ENCODE measurements at regions not wholly inside any gene's neighbourhood (a gene's known extent, or its start where the extent isn't known, plus 50 kb on each side); places are given as distances from the start of the nearest gene placed in this dataset.

DNA sequence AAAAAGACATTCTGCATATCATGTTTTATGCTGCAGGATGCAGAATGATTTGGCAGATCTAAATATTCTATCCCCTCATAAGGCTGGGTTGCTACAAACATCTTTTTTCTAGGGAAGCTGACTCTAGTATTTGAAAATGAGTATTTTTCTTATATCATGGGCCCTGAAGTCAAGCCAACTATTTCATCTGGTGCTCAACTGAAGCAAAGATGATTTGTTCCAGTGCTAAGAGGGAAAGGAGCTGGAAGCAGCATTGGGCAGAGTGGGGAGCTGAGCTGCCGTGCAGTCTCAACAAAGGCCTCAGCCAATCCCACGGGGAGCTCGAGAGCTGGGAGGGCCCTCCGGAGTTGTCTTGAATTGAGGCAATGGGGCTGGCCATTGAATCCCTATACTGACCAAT is 155.3 kb upstream of the SLCO3A1 start:
- no peaks in the 10 kb centered on the region for H3K9me2 ChIP-seq (ENCODE audit: insufficient read depth)
- no peak overlapping the region for H3K4me3 ChIP-seq
- in situ Hi-C loops (cut with MboI) = no loop called here
- no peak for DNase-seq
- H3K4me1 ChIP-seq (ENCODE audit: insufficient read depth) = peaks cover 11% of the 10 kb centered on the region; the same call in 1 of the 2 replicates
- TF ChIP-seq EZH2 (IDR thresholded peaks at IDR 0.05; ENCODE audit: insufficient read depth, poor library complexity, severe bottlenecking) (no peak), EZH2phosphoT487 (IDR thresholded peaks at IDR 0.05; ENCODE audit: insufficient read depth, low read depth) (no peak)
- peaks cover 15% of the 10 kb centered on the region; the same call in 1 of the 2 replicates for H3F3A ChIP-seq (ENCODE audit: insufficient read depth)
- H3K9ac ChIP-seq = no peak overlapping the region
- no peak overlapping the region for H3K27ac ChIP-seq
- H4K20me1 ChIP-seq (ENCODE audit: insufficient read depth) = no peaks in the 10 kb centered on the region
- H3K36me3 ChIP-seq (ENCODE audit: low read depth) = no peaks in the 10 kb centered on the region
- no peaks in the 10 kb centered on the region for H3K9me3 ChIP-seq (ENCODE audit: low read depth)
- no peak overlapping the region for H2AFZ ChIP-seq
- no peaks in the 10 kb centered on the region for H3K79me2 ChIP-seq (ENCODE audit: insufficient read depth)
- no peaks in the 10 kb centered on the region for H3K27me3 ChIP-seq (replicated peaks; ENCODE audit: insufficient read depth)
- 10 to 15% methylated on average over 4 of the region's 4 CpGs for WGBS, 2 experiments (ENCODE audit: low coverage in 1 of 2, low lambda C conversion rate in 2 of 2, missing lambda C conversion rate in 2 of 2)
- no peak overlapping the region for H3K4me2 ChIP-seq (ENCODE audit: unreplicated experiment)

DNA sequence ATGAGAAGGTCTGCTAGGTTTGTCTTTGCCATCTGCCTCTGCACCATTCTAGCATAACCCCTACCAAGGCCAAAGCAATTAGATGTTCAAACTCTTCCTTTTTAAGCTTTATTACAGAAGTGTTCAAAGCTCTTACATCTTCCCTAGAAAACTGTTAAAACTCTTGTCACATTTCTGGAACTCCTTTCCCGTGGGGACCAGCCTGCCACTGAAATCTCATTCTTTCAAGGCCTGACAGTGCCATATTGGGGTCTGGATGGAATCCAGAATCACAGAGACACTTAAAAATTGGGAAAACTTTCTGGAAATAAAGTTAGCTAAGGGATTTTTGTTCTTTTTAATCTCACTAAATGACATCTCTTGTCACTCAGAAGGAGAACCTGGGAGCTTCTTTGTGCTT is 153.8 kb upstream of the SLCO3A1 start:
- TF ChIP-seq EZH2 (IDR thresholded peaks at IDR 0.05; ENCODE audit: insufficient read depth, poor library complexity, severe bottlenecking) (no peak), EZH2phosphoT487 (IDR thresholded peaks at IDR 0.05; ENCODE audit: insufficient read depth, low read depth) (no peak)
- DNase-seq = no peak
- in situ Hi-C loops (cut with MboI) = loop anchor here (25.0 kb wide), 1 partner anchor 388 kb away; no protein-coding TSS in a partner anchor

DNA sequence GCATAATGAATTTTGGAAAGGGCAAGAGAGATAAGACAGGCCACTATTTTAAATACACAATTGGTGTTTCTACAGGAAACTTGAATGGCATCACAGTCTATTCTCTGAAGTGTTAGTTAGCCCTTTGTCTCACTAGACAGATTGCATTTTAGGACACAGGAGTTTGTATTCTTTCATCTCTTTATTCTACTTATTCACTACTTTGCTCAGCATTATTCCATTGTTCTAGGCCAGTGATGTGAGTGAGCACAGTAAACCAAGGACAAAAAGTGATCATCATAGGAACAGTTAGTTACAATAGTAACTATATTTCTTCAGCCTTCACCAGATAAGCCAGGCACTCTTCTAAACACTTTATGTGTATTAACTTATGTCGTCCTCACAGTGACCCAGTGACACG is 150.2 kb upstream of the SLCO3A1 start:
- TF ChIP-seq EZH2phosphoT487 (IDR thresholded peaks at IDR 0.05; ENCODE audit: insufficient read depth, low read depth) = no peak
- TF ChIP-seq EZH2 (IDR thresholded peaks at IDR 0.05; ENCODE audit: insufficient read depth, poor library complexity, severe bottlenecking) = no peak
- Histone ChIP-seq H3K27ac (no peak overlapping the region), H3K9ac (no peak overlapping the region), H3K79me2 (ENCODE audit: insufficient read depth) (no peaks in the 10 kb centered on the region), H3K4me3 (no peak overlapping the region), H4K20me1 (ENCODE audit: insufficient read depth) (no peaks in the 10 kb centered on the region), H3K9me3 (ENCODE audit: low read depth) (no peaks in the 10 kb centered on the region), H2AFZ (no peak overlapping the region), H3K36me3 (ENCODE audit: low read depth) (no peaks in the 10 kb centered on the region), H3K4me1 (ENCODE audit: insufficient read depth) (no peaks in the 10 kb centered on the region), H3F3A (ENCODE audit: insufficient read depth) (no peaks in the 10 kb centered on the region), H3K4me2 (ENCODE audit: unreplicated experiment) (no peak overlapping the region), H3K9me2 (ENCODE audit: insufficient read depth) (no peaks in the 10 kb centered on the region), H3K27me3 (replicated peaks; ENCODE audit: insufficient read depth) (no peaks in the 10 kb centered on the region)
- in situ Hi-C loops (cut with MboI) = loop anchor here (25.0 kb wide), 1 partner anchor 384 kb away; no protein-coding TSS in a partner anchor
- 50 to 56% methylated on average over 2 of the region's 2 CpGs for WGBS, 2 experiments (ENCODE audit: low coverage in 1 of 2, low lambda C conversion rate in 2 of 2, missing lambda C conversion rate in 2 of 2)
- no peak for DNase-seq

More for the DNA sequence above, 153.8 kb upstream of the SLCO3A1 start:
- Histone ChIP-seq H3K36me3 (ENCODE audit: low read depth) (no peaks in the 10 kb centered on the region), H3K27me3 (replicated peaks; ENCODE audit: insufficient read depth) (no peaks in the 10 kb centered on the region), H3K9me3 (ENCODE audit: low read depth) (no peaks in the 10 kb centered on the region), H4K20me1 (ENCODE audit: insufficient read depth) (no peaks in the 10 kb centered on the region), H3K4me3 (no peak overlapping the region), H2AFZ (no peak overlapping the region), H3K9ac (no peak overlapping the region), H3K79me2 (ENCODE audit: insufficient read depth) (no peaks in the 10 kb centered on the region), H3K4me2 (ENCODE audit: unreplicated experiment) (no peak overlapping the region), H3K4me1 (ENCODE audit: insufficient read depth) (no peaks in the 10 kb centered on the region), H3K27ac (no peak overlapping the region), H3K9me2 (ENCODE audit: insufficient read depth) (no peaks in the 10 kb centered on the region), H3F3A (ENCODE audit: insufficient read depth) (peaks cover under 1% of the 10 kb centered on the region; the same call in 1 of the 2 replicates)
- WGBS, 2 experiments (ENCODE audit: low coverage in 1 of 2, low lambda C conversion rate in 2 of 2, missing lambda C conversion rate in 2 of 2) = 0 to 10% methylated on average over 1 of the region's 1 CpG

DNA sequence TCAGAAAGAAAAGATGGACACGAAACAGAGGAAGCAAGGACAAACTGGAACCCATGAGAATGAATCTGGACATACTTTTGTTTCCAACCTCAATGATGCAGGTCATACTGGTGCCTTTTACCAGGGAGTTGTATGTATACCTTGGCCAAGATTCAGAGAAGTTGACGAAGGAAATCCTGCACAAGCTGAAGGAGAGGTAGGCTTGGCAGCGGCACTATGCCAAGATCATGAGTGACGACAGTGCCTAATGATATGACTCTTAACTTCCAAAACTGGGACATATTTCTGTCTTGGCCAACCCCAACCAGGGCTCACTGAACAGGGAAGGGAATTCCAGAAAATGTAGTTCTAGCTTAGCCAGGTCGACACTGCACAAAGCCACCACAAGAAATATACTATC is 149.2 kb upstream of the SLCO3A1 start:
- no peak overlapping the region for H3K4me3 ChIP-seq

More for the DNA sequence above, 149.2 kb upstream of the SLCO3A1 start:
- in situ Hi-C loops (cut with MboI) = loop anchor here (25.0 kb wide), 1 partner anchor 383 kb away; no protein-coding TSS in a partner anchor
- WGBS, 2 experiments (ENCODE audit: low coverage in 1 of 2, low lambda C conversion rate in 2 of 2, missing lambda C conversion rate in 2 of 2) = 51 to 58% methylated on average over 5 of the region's 5 CpGs
- H3K27ac ChIP-seq = no peak overlapping the region
- H3K9me2 ChIP-seq (ENCODE audit: insufficient read depth) = no peaks in the 10 kb centered on the region
- no peaks in the 10 kb centered on the region for H4K20me1 ChIP-seq (ENCODE audit: insufficient read depth)
- TF ChIP-seq EZH2 (IDR thresholded peaks at IDR 0.05; ENCODE audit: insufficient read depth, poor library complexity, severe bottlenecking) = no peak
- TF ChIP-seq EZH2phosphoT487 (IDR thresholded peaks at IDR 0.05; ENCODE audit: insufficient read depth, low read depth) = no peak
- no peaks in the 10 kb centered on the region for H3K9me3 ChIP-seq (ENCODE audit: low read depth)
- H3K4me1 ChIP-seq (ENCODE audit: insufficient read depth) = no peaks in the 10 kb centered on the region
- DNase-seq = no peak
- H3K4me2 ChIP-seq (ENCODE audit: unreplicated experiment) = no peak overlapping the region
- H2AFZ ChIP-seq = no peak overlapping the region
- H3F3A ChIP-seq (ENCODE audit: insufficient read depth) = no peaks in the 10 kb centered on the region
- H3K9ac ChIP-seq = no peak overlapping the region
- no peaks in the 10 kb centered on the region for H3K36me3 ChIP-seq (ENCODE audit: low read depth)
- H3K27me3 ChIP-seq (replicated peaks; ENCODE audit: insufficient read depth) = no peaks in the 10 kb centered on the region
- no peaks in the 10 kb centered on the region for H3K79me2 ChIP-seq (ENCODE audit: insufficient read depth)
